ENCODE measurements at regions not wholly inside any gene's neighbourhood (a gene's known extent, or its start where the extent isn't known, plus 50 kb on each side); places are given as distances from the start of the nearest gene placed in this dataset.

GRCh38 chr5:103800741-103801495 lies 238.3 kb upstream of the NUDT12 start:
- Histone ChIP-seq H2BK5ac (ENCODE audit: insufficient read length, low read length) (no peak overlapping the region), H3K56ac (ENCODE audit: insufficient read length, low read depth, low read length) (no peak overlapping the region), H3K9ac (ENCODE audit: extremely low read depth, insufficient read length, low read length) (no peak overlapping the region), H2BK120ac (ENCODE audit: low read depth, low read length, poor library complexity, severe bottlenecking) (no peak overlapping the region), H4K20me1 (ENCODE audit: control insufficient read depth, insufficient read depth, insufficient read length) (no peaks in the 10 kb centered on the region), H3K23me2 (ENCODE audit: insufficient read length, low read depth, low read length, poor library complexity, severe bottlenecking) (no peaks in the 10 kb centered on the region), H3K27me3 (ENCODE audit: insufficient read depth, low read length) (no peaks in the 10 kb centered on the region), H3K18ac (ENCODE audit: insufficient read length, low read depth, low read length) (no peak overlapping the region), H2BK15ac (ENCODE audit: low read depth, low read length) (no peak overlapping the region), H3K4ac (ENCODE audit: low read depth, low read length) (no peak overlapping the region), H3K14ac (ENCODE audit: insufficient read depth, low read length) (no peak overlapping the region), H4K91ac (ENCODE audit: insufficient read length, low read depth, low read length) (no peak overlapping the region), H3T11ph (ENCODE audit: low read length) (no peak overlapping the region), H4K5ac (ENCODE audit: insufficient read length, low read depth, low read length) (no peak overlapping the region), H2BK20ac (ENCODE audit: low read depth, low read length, poor library complexity, severe bottlenecking) (no peak overlapping the region), H3K4me1 (ENCODE audit: insufficient read depth, low read length) (no peaks in the 10 kb centered on the region), H3K79me2 (ENCODE audit: insufficient read depth, low read length) (no peaks in the 10 kb centered on the region), H3K27ac (ENCODE audit: insufficient read length, low read depth, low read length) (no peak overlapping the region), H3K79me1 (ENCODE audit: insufficient read depth, low read depth, low read length, poor library complexity, severe bottlenecking) (no peaks in the 10 kb centered on the region), H2AFZ (ENCODE audit: low read length) (no peak overlapping the region), H3K23ac (ENCODE audit: insufficient read length, low read depth, low read length) (no peak overlapping the region), H2AK5ac (ENCODE audit: insufficient read length, low read length) (no peak overlapping the region), H3K4me2 (ENCODE audit: insufficient read depth, insufficient read length, low read length) (no peak overlapping the region), H3K9me3 (ENCODE audit: control insufficient read depth, low read depth, low read length) (no peaks in the 10 kb centered on the region), H2BK12ac (ENCODE audit: insufficient read length, low read depth, low read length) (no peak overlapping the region), H4K8ac (replicated peaks; ENCODE audit: insufficient read length, low read depth, low read length) (no peak overlapping the region)
- TF ChIP-seq, protein P1, sequence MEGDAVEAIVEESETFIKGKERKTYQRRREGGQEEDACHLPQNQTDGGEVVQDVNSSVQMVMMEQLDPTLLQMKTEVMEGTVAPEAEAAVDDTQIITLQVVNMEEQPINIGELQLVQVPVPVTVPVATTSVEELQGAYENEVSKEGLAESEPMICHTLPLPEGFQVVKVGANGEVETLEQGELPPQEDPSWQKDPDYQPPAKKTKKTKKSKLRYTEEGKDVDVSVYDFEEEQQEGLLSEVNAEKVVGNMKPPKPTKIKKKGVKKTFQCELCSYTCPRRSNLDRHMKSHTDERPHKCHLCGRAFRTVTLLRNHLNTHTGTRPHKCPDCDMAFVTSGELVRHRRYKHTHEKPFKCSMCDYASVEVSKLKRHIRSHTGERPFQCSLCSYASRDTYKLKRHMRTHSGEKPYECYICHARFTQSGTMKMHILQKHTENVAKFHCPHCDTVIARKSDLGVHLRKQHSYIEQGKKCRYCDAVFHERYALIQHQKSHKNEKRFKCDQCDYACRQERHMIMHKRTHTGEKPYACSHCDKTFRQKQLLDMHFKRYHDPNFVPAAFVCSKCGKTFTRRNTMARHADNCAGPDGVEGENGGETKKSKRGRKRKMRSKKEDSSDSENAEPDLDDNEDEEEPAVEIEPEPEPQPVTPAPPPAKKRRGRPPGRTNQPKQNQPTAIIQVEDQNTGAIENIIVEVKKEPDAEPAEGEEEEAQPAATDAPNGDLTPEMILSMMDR (conservative IDR thresholded peaks at IDR 0.05) = no peak
- H3K36me3 Mint-ChIP-seq (ENCODE audit: insufficient read depth in 1 of 3, low read depth in 3 of 3) = peaks cover 2 to 5% (median 4%) of the 10 kb centered on the region in 3 experiments; a peak in 4 of 7 replicates
- H3K27ac Mint-ChIP-seq = no peak overlapping the region
- DNase-seq = no peak
- H3K4me3 Mint-ChIP-seq = no peak overlapping the region
- H3K9me3 Mint-ChIP-seq = peaks cover 0 to 9% of the 10 kb centered on the region in 2 experiments; a peak in 2 of 5 replicates
- H3K4me1 Mint-ChIP-seq = no peaks in the 10 kb centered on the region; a peak in 1 of 4 replicates
- no CpG with 5 or more reads among the region's 2 CpGs for WGBS (ENCODE audit: extremely low coverage, insufficient read length, low lambda C conversion rate)
- H3K27me3 Mint-ChIP-seq (ENCODE audit: low read depth) = no peaks in the 10 kb centered on the region
